A673 (cell line): ENCODE measurements at regions not wholly inside any gene's neighbourhood (a gene's known extent, or its start where the extent isn't known, plus 50 kb on each side); places are given as distances from the start of the nearest gene placed in this dataset.

Experiments
- BruUV-seq: library from RNA; stranded (reverse); fragments of 400-500 nt; replicated peaks from 2 replicates; lab custom pipeline; 2021; lab: Mats Ljungman, UMichigan
- CTCF ChIA-PET: fragments of 300-600 bp; sonication (Branson Sonifier 250); formaldehyde crosslinking; loops from one replicate; lab custom pipeline; 2022; ENCODE audit warnings: antibody characterized with exemption; lab: Charles Lee
- POLR2A ChIA-PET: fragments of 300-600 bp; sonication (Branson Sonifier 250); formaldehyde crosslinking; loops from one replicate; lab custom pipeline; 2022; ENCODE audit warnings: antibody characterized with exemption; ENCODE audit not compliant: low non-redundant PET; lab: Charles Lee
- DNase-seq: peaks from one replicate; pipeline ENCODE4 v3.0.0-alpha.2; 2015; ENCODE audit warnings: low spot score
- H3K27ac ChIP-seq: fragments of 200-600 bp; sonication (generic); 2 replicates; pipeline ENCODE4 v1.5.1; 2016; ENCODE audit warnings: mixed run types, low read depth, mild to moderate bottlenecking, mixed read lengths, antibody characterized with exemption, low read length; ENCODE audit not compliant: poor library complexity, severe bottlenecking
- H3K27me3 ChIP-seq: fragments of 200-600 bp; sonication (generic); replicated peaks from 2 replicates; pipeline ENCODE4 v1.6.1; 2017; ENCODE audit warnings: mixed run types, low read depth, mild to moderate bottlenecking, mixed read lengths, antibody characterized with exemption, low read length; ENCODE audit not compliant: insufficient read depth, poor library complexity
- H3K36me3 ChIP-seq: fragments of 200-600 bp; sonication (generic); 2 replicates; pipeline ENCODE4 v1.6.1; 2016; ENCODE audit warnings: mixed run types, mild to moderate bottlenecking, mixed read lengths, antibody characterized with exemption, low read length; ENCODE audit not compliant: insufficient read depth, poor library complexity, severe bottlenecking
- H3K4me1 ChIP-seq: fragments of 200-600 bp; sonication (generic); 2 replicates; pipeline ENCODE4 v1.6.1; 2017; ENCODE audit warnings: mixed run types, mild to moderate bottlenecking, mixed read lengths, antibody characterized with exemption, low read length; ENCODE audit not compliant: insufficient read depth, poor library complexity, severe bottlenecking
- H3K4me3 ChIP-seq: fragments of 200-600 bp; sonication (generic); 2 replicates; pipeline ENCODE4 v1.5.1; 2016; ENCODE audit warnings: low read depth, mixed run types, mild to moderate bottlenecking, mixed read lengths, low read length; ENCODE audit not compliant: poor library complexity, severe bottlenecking
- H3K9me3 ChIP-seq: fragments of 200-600 bp; sonication (generic); 2 replicates; pipeline ENCODE4 v1.6.1; 2016; ENCODE audit warnings: mixed run types, low read depth, mild to moderate bottlenecking, mixed read lengths, antibody characterized with exemption, low read length; ENCODE audit not compliant: poor library complexity, severe bottlenecking
- EZH2 ChIP-seq: fragments of 200-600 bp; sonication (generic); IDR thresholded peaks from 2 replicates; pipeline ENCODE4 v1.6.1; 2017; ENCODE audit warnings: borderline replicate concordance, low read depth, mild to moderate bottlenecking, mixed read lengths, antibody characterized with exemption, low read length; ENCODE audit not compliant: poor library complexity, severe bottlenecking
- intact Hi-C: fragments of 100-400 bp; cut with micrococcal nuclease; formaldehyde crosslinking; loops from one replicate; pipeline ENCODE4 v1.10.0; 2022; ENCODE audit not compliant: unreplicated experiment
- TF ChIP-seq, protein P1 (sequence below): fragments of 300-800, 200-600 bp; sonication (generic); conservative IDR thresholded peaks from 2 replicates; pipeline ENCODE4 v1.5.1; 2017; ENCODE audit warnings: low read depth, mild to moderate bottlenecking, antibody characterized with exemption, low read length, moderate library complexity, mixed read lengths

DNA sequence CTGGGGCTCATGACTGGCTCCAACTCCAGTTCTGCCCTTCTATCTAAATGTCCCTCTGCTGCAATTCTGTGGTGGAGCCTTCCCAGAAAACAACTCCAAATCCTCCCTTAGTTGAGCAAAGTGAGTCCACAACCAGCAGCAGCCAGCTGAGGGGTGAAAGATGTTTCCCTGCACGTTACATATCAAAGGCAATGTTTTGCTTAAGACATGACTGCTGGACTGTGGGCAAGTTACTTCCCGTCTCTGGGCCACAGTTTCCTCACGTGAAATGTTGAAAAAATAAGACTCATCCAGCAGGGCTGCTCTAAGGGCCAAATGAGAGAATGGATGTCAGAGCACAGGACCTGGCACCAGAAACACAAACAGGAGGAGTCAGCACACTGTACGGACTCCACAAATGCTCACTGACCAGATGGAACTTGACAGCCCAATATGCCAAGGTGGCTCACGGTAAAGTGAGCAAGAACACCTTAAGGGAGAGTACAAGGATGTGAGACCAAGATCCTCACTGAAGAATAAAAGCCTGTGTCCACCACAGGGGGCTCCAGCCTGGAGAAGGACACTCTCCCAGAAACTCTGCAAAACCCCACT lies 138.4 kb upstream of the ABCA1 start:
- no peak for TF ChIP-seq EZH2
- TF ChIP-seq, protein P1, sequence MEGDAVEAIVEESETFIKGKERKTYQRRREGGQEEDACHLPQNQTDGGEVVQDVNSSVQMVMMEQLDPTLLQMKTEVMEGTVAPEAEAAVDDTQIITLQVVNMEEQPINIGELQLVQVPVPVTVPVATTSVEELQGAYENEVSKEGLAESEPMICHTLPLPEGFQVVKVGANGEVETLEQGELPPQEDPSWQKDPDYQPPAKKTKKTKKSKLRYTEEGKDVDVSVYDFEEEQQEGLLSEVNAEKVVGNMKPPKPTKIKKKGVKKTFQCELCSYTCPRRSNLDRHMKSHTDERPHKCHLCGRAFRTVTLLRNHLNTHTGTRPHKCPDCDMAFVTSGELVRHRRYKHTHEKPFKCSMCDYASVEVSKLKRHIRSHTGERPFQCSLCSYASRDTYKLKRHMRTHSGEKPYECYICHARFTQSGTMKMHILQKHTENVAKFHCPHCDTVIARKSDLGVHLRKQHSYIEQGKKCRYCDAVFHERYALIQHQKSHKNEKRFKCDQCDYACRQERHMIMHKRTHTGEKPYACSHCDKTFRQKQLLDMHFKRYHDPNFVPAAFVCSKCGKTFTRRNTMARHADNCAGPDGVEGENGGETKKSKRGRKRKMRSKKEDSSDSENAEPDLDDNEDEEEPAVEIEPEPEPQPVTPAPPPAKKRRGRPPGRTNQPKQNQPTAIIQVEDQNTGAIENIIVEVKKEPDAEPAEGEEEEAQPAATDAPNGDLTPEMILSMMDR = no peak
- Histone ChIP-seq H3K4me1 (peaks cover 10% of the 10 kb centered on the region), H3K27ac (no peak overlapping the region), H3K36me3 (no peaks in the 10 kb centered on the region), H3K9me3 (no peaks in the 10 kb centered on the region), H3K4me3 (no peak overlapping the region), H3K27me3 (peaks cover 12% of the 10 kb centered on the region)
- ChIA-PET CTCF (no interaction called here), POLR2A (no interaction called here)
- intact Hi-C loops = no loop called here
- no peak for DNase-seq
- no TSS peak for BruUV-seq

DNA sequence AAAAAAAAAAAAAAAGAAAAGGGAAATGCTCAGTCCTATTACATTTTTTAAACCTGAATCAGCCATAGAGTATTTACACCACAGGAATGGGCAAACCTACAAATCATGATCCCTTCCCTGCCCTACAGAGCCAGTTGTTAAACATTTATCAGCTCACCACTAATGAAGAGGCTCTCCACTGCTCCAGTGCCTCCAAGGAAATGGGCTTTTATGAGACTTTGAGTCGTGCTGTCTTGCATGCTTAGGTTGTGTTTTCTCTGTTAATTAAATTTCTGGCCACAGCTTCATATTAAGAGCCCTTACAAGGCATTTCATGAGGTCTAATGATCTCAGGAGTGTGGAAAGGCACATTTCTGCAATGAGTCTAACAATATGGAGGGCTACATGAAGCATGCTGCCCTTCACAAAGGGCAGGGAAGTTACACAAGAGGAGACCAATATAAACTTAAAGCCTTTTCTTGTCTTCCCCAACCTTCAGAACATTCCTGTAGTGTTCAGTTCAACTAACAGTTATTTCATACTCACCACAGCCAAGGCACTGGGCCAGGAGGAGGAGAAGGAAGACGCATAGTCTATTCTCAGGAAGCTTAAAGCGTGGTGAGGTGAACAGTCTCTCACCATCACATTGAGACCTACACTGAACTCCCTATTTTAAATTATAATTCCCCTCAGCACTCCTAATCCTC lies 140.1 kb upstream of the ABCA1 start:
- intact Hi-C loops = no loop called here
- H3K9me3 ChIP-seq = no peaks in the 10 kb centered on the region
- CTCF ChIA-PET = no interaction called here
- H3K36me3 ChIP-seq = no peaks in the 10 kb centered on the region
- H3K4me3 ChIP-seq = no peak overlapping the region
- peaks cover 12% of the 10 kb centered on the region for H3K27me3 ChIP-seq
- no TSS peak for BruUV-seq
- H3K27ac ChIP-seq = no peak overlapping the region
- POLR2A ChIA-PET = interaction anchor here (0.7 kb wide), 2 partner anchors 362 to 979 kb away, joined by 3 to 7 read pairs; no protein-coding TSS in a partner anchor
- DNase-seq = no peak
- peaks cover 10% of the 10 kb centered on the region for H3K4me1 ChIP-seq
- TF ChIP-seq, protein P1 = no peak
- no peak for TF ChIP-seq EZH2

DNA sequence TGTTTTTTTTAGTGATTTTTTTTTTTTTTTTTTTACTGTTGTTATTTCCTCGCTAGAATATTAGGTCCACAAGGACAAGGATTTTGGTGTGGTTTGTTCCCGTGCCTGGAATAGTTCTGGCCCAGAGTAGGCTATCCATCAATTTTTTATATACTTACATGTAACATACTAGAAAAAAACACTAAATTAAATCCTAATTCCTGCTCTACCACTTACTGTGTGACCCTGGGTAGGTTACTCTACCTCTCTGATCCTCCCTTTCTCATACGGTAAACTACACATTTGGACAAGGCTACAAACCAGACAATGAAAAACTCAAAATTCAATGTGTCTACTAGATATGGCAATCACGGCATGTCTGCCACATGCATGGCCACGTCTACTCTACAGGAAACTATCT lies 141.3 kb upstream of the ABCA1 start:
- no peak overlapping the region for H3K27ac ChIP-seq
- intact Hi-C loops = no loop called here
- CTCF ChIA-PET = no interaction called here
- POLR2A ChIA-PET = no interaction called here
- H3K36me3 ChIP-seq = no peaks in the 10 kb centered on the region
- no peak for DNase-seq
- TF ChIP-seq, protein P1 = no peak
- TF ChIP-seq EZH2 = no peak
- H3K4me3 ChIP-seq = no peak overlapping the region
- peaks cover 6% of the 10 kb centered on the region for H3K4me1 ChIP-seq
- H3K9me3 ChIP-seq = no peaks in the 10 kb centered on the region
- H3K27me3 ChIP-seq = peaks cover 12% of the 10 kb centered on the region
- no TSS peak for BruUV-seq
